Right cardiac atrium (tissue), 5 donors: ENCODE measurements at regions not wholly inside any gene's neighbourhood (a gene's known extent, or its start where the extent isn't known, plus 50 kb on each side); places are given as distances from the start of the nearest gene placed in this dataset.

ENCODE experiments used
- ATAC-seq, 2 donors: fragments of 200-7000 bp; cut with Tn5 transposase; one replicate each; pipeline versions ENCODE4 v1.8.0 to v1.9.1; 2020; ENCODE audit warnings: moderate library complexity in 2 of 2, mild to moderate bottlenecking in 1 of 2
- DNase-seq, 3 donors: peaks; one replicate each; pipeline ENCODE4 v3.0.0-alpha.2; 2020
- H3K27ac ChIP-seq: one replicate; pipeline ENCODE4 v1.5.1; 2013; ENCODE audit warnings: mild to moderate bottlenecking, low read length, control low read depth, moderate library complexity
- H3K27me3 ChIP-seq: one replicate; pipeline ENCODE4 v1.6.1; 2013; ENCODE audit not compliant: control insufficient read depth, insufficient read depth
- H3K4me1 ChIP-seq: one replicate; pipeline ENCODE4 v1.6.1; 2013; ENCODE audit warnings: low read length; ENCODE audit not compliant: control insufficient read depth, insufficient read depth
- H3K4me3 ChIP-seq: one replicate; pipeline ENCODE4 v1.5.1; 2013; ENCODE audit warnings: low read length, control low read depth
- H3K9me3 ChIP-seq: one replicate; pipeline ENCODE4 v1.6.1; 2013; ENCODE audit warnings: low read length; ENCODE audit not compliant: control insufficient read depth
- WGBS: extraction: QIAGEN DNeasy Blood & Tissue Kit; methylation state at CpG from one replicate; pipeline ENCODE4 v1.1.7; 2013; 5-methylcytosine and 5-hydroxymethylcytosine counted together
- intact Hi-C, 4 donors: fragments of 100-400 bp; cut with DNase I; formaldehyde crosslinking; loops; one replicate each; pipeline versions ENCODE4 v1.11.0 to v1.14.0; 2022 to 2023
- donor health status: healthy with polysubstance abuse.
- donor health status: DM: no; HTN: yes; CAD: no.
- donor health status: DM: no; HTN: no; CAD: no.
- donor health status: DM: no; HTN: yes; CAD: no; lungs with severe emphysema.
- donor health status: DM: yes; HTN: yes; CAD: no.

DNA sequence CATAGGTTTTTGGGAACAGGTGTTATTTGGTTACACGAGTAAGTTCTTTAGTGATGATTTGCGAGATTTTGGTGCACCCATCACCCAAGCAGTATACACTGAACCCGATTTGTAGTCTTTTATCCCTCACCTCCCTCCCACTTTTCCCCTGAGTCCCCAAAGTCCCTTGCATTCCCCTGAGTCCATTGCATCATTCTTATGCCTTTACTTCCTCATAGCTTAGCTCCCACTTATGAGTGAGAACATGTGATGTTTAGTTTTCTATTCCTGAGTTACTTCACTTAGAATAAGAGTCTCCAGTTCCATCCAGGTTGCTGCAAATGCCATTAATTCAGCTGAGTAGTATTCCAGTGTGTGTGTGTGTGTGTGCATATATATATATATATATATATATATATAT is 97.2 kb upstream of the EDNRB start:
- no peaks in the 10 kb centered on the region for H3K9me3 ChIP-seq
- H3K4me1 ChIP-seq: peaks cover 1% of the 10 kb centered on the region
- no peak overlapping the region for H3K4me3 ChIP-seq
- intact Hi-C loops: no loop called here
- ATAC-seq: no peak
- no peak for DNase-seq
- H3K27me3 ChIP-seq: no peaks in the 10 kb centered on the region
- no peak overlapping the region for H3K27ac ChIP-seq
- 85% methylated on average over 3 of the region's 3 CpGs for WGBS

GRCh38 chr13:78012046-78012445 is 93.4 kb upstream of the EDNRB start:
- 94% methylated on average over 2 of the region's 2 CpGs for WGBS
- ATAC-seq (no peak), DNase-seq (no peak)
- no peaks in the 10 kb centered on the region for H3K27me3 ChIP-seq
- no peaks in the 10 kb centered on the region for H3K4me1 ChIP-seq
- no peak overlapping the region for H3K27ac ChIP-seq
- H3K4me3 ChIP-seq: no peak overlapping the region
- H3K9me3 ChIP-seq: no peaks in the 10 kb centered on the region
- intact Hi-C loops: no loop called here

GRCh38 chr13:78004821-78005220 is 86.2 kb upstream of the EDNRB start:
- H3K4me3 ChIP-seq: no peak overlapping the region
- no peak overlapping the region for H3K27ac ChIP-seq
- H3K9me3 ChIP-seq: no peaks in the 10 kb centered on the region
- ATAC-seq: no peak
- no peaks in the 10 kb centered on the region for H3K4me1 ChIP-seq
- 93% methylated on average over 2 of the region's 2 CpGs for WGBS
- no peaks in the 10 kb centered on the region for H3K27me3 ChIP-seq
- no peak for DNase-seq
- intact Hi-C loops: no loop called here

- Histone ChIP-seq H3K27me3 (no peaks in the 10 kb centered on the region), H3K4me3 (no peak overlapping the region), H3K4me1 (no peaks in the 10 kb centered on the region), H3K27ac (no peak overlapping the region), H3K9me3 (no peaks in the 10 kb centered on the region)
- intact Hi-C loops: no loop called here
- no peak for ATAC-seq
- no peak for DNase-seq
These were observed 81.1 kb upstream of the EDNRB start for GRCh38 chr13:77999746-78000145.

- 62% methylated on average over 3 of the region's 3 CpGs for WGBS
- intact Hi-C loops: no loop called here
- ATAC-seq: no peak
These were observed 75.5 kb upstream of the EDNRB start for GRCh38 chr13:77994166-77994565.

GRCh38 chr13:77991003-77991402 is 72.4 kb upstream of the EDNRB start:
- H3K4me3 ChIP-seq: no peak overlapping the region
- H3K9me3 ChIP-seq: no peaks in the 10 kb centered on the region
- H3K27ac ChIP-seq: no peak overlapping the region
- ATAC-seq (peak; percentile 58 to 79), DNase-seq (peak; percentile 32 to 70 (median 34))
- no peaks in the 10 kb centered on the region for H3K27me3 ChIP-seq
- 17% methylated on average over 4 of the region's 4 CpGs for WGBS
- peaks cover 3% of the 10 kb centered on the region for H3K4me1 ChIP-seq
- intact Hi-C loops: no loop called here

More at GRCh38 chr13:77994166-77994565, 75.5 kb upstream of the EDNRB start:
- H3K4me3 ChIP-seq: no peak overlapping the region
- H3K4me1 ChIP-seq: no peaks in the 10 kb centered on the region
- peak in 1 of 3 donors; percentile 27 for DNase-seq
- H3K27me3 ChIP-seq: no peaks in the 10 kb centered on the region
- H3K9me3 ChIP-seq: no peaks in the 10 kb centered on the region
- no peak overlapping the region for H3K27ac ChIP-seq

- Histone ChIP-seq H3K4me1 (peaks cover 6% of the 10 kb centered on the region), H3K9me3 (no peaks in the 10 kb centered on the region), H3K27ac (no peak overlapping the region), H3K4me3 (no peak overlapping the region), H3K27me3 (no peaks in the 10 kb centered on the region)
- WGBS: 81% methylated on average over 2 of the region's 2 CpGs
- intact Hi-C loops: no loop called here
- DNase-seq (no peak), ATAC-seq (peak in 1 of 2 donors; percentile 54)
These were observed 70.7 kb upstream of the EDNRB start for GRCh38 chr13:77989281-77989680.

- Histone ChIP-seq H3K4me1 (peaks cover 6% of the 10 kb centered on the region), H3K27ac (no peak overlapping the region), H3K4me3 (no peak overlapping the region), H3K9me3 (no peaks in the 10 kb centered on the region), H3K27me3 (no peaks in the 10 kb centered on the region)
- DNase-seq: peak in 1 of 3 donors; percentile 50
- peak; percentile 33 to 36 for ATAC-seq
- intact Hi-C loops: no loop called here
- WGBS: 36% methylated on average over 2 of the region's 2 CpGs
These were observed 69.7 kb upstream of the EDNRB start for GRCh38 chr13:77988355-77988754.

DNA sequence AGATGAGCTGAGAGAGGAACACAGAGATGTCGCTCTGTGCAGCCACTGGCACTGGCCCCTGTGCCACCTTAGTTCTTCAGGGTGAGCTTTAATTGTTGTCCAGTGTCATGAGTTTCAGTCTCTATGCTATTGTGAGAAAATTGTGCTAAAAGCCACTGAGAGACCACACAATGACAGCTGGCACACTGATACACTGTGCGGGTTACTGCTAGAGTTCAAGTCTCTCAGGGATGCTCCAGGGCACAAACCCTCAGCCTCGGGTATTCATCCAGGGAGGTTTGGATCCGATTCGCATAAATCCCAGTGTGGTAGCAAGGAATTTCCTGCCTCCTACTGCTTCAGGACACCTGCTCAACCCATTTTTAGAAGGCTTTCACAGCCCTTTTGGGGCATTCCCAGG is 68.1 kb upstream of the EDNRB start:
- Histone ChIP-seq H3K27me3 (no peaks in the 10 kb centered on the region), H3K27ac (no peak overlapping the region), H3K4me1 (peaks cover 6% of the 10 kb centered on the region), H3K4me3 (no peak overlapping the region), H3K9me3 (no peaks in the 10 kb centered on the region)
- intact Hi-C loops: no loop called here
- DNase-seq (no peak), ATAC-seq (peak; percentile 15 to 20)
- 65% methylated on average over 5 of the region's 5 CpGs for WGBS

- intact Hi-C loops: no loop called here
- Histone ChIP-seq H3K4me1 (peaks cover 6% of the 10 kb centered on the region), H3K27ac (no peak overlapping the region), H3K27me3 (no peaks in the 10 kb centered on the region), H3K9me3 (no peaks in the 10 kb centered on the region), H3K4me3 (no peak overlapping the region)
- 50% methylated on average over 3 of the region's 3 CpGs for WGBS
- ATAC-seq (peak; percentile 63 to 65), DNase-seq (no peak)
These were observed 67.4 kb upstream of the EDNRB start for GRCh38 chr13:77985866-77986636.

GRCh38 chr13:77981281-77981881 is 62.8 kb upstream of the EDNRB start:
- H3K27me3 ChIP-seq: no peaks in the 10 kb centered on the region
- H3K4me1 ChIP-seq: peaks cover 3% of the 10 kb centered on the region
- H3K9me3 ChIP-seq: no peaks in the 10 kb centered on the region
- DNase-seq (no peak), ATAC-seq (no peak)
- intact Hi-C loops: no loop called here
- no peak overlapping the region for H3K27ac ChIP-seq
- H3K4me3 ChIP-seq: no peak overlapping the region
- 26% methylated on average over 1 of the region's 1 CpG for WGBS
